SK-N-SH treated with all-trans-retinoic acid at 6 μM for 48 hours (cell line): ENCODE measurements at regions not wholly inside any gene's neighbourhood (a gene's known extent, or its start where the extent isn't known, plus 50 kb on each side); places are given as distances from the start of the nearest gene placed in this dataset.

Source experiments
- CSDC2 ChIP-seq: fragments of 250-450 bp; sonication (Bioruptor Pico); IDR thresholded peaks from 2 replicates; pipeline ENCODE4 v1.5.0; 2020; ENCODE audit warnings: mild to moderate bottlenecking, moderate library complexity
- ESRRG ChIP-seq: fragments of 250-450 bp; sonication (Bioruptor Pico); IDR thresholded peaks from 2 replicates; pipeline ENCODE4 v1.6.1; 2021; ENCODE audit warnings: mild to moderate bottlenecking
- GLIS3 ChIP-seq: fragments of 250-450 bp; sonication (Bioruptor Pico); IDR thresholded peaks from 2 replicates; pipeline ENCODE4 v1.5.0; 2020; ENCODE audit warnings: mild to moderate bottlenecking, moderate library complexity
- OSR1 ChIP-seq: fragments of 250-450 bp; sonication (Bioruptor Pico); IDR thresholded peaks from 2 replicates; pipeline ENCODE4 v1.8.0; 2022; ENCODE audit warnings: moderate library complexity, mild to moderate bottlenecking, inconsistent platforms
- RARB ChIP-seq: fragments of 250-450 bp; sonication (Bioruptor Pico); IDR thresholded peaks from 2 replicates; pipeline ENCODE4 v1.8.0; 2021; ENCODE audit warnings: mild to moderate bottlenecking, moderate library complexity
- TOX ChIP-seq: fragments of 250-450 bp; sonication (Bioruptor Pico); IDR thresholded peaks from 2 replicates; pipeline ENCODE4 v1.8.0; 2021; ENCODE audit warnings: mild to moderate bottlenecking, moderate library complexity, borderline replicate concordance
- ZNF565 ChIP-seq: fragments of 450-650 bp; formaldehyde crosslinking; conservative IDR thresholded peaks from 2 replicates; pipeline ENCODE4 v1.5.0; 2020; ENCODE audit warnings: low read depth, mild to moderate bottlenecking, moderate library complexity
- TF ChIP-seq, protein P1 (sequence below): fragments of 250-450 bp; sonication (Bioruptor Pico); IDR thresholded peaks from 2 replicates; pipeline ENCODE4 v1.5.0; 2020; ENCODE audit warnings: mild to moderate bottlenecking, moderate library complexity
- TF ChIP-seq, protein P2 (sequence below): fragments of 250-450 bp; sonication (Bioruptor Pico); IDR thresholded peaks from 2 replicates; pipeline ENCODE4 v1.8.0; 2020; ENCODE audit warnings: mild to moderate bottlenecking, moderate library complexity, borderline replicate concordance

DNA sequence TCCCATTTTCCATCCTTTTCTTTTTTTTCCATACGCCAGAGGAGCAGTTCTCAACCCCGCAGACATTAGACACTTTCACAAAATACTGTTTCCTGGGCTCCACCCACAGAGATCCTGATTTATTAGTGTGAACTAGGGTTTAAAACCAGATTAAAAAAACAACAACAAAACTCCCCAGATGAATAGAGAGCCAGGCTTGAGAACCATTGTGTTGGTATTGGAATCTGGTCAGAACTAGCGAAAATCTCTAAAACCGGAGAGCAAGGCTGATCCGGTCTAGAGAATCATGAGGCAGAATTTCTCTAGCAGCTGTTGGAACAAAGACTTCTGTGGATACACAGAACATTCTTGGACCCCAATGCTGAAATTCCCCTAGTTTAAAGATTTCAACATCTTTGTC lies 173.0 kb downstream of the PCSK1 start:
- TF ChIP-seq CSDC2: no peak
- TF ChIP-seq, protein P1, sequence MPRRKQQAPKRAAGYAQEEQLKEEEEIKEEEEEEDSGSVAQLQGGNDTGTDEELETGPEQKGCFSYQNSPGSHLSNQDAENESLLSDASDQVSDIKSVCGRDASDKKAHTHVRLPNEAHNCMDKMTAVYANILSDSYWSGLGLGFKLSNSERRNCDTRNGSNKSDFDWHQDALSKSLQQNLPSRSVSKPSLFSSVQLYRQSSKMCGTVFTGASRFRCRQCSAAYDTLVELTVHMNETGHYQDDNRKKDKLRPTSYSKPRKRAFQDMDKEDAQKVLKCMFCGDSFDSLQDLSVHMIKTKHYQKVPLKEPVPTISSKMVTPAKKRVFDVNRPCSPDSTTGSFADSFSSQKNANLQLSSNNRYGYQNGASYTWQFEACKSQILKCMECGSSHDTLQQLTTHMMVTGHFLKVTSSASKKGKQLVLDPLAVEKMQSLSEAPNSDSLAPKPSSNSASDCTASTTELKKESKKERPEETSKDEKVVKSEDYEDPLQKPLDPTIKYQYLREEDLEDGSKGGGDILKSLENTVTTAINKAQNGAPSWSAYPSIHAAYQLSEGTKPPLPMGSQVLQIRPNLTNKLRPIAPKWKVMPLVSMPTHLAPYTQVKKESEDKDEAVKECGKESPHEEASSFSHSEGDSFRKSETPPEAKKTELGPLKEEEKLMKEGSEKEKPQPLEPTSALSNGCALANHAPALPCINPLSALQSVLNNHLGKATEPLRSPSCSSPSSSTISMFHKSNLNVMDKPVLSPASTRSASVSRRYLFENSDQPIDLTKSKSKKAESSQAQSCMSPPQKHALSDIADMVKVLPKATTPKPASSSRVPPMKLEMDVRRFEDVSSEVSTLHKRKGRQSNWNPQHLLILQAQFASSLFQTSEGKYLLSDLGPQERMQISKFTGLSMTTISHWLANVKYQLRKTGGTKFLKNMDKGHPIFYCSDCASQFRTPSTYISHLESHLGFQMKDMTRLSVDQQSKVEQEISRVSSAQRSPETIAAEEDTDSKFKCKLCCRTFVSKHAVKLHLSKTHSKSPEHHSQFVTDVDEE (CRISPR knock-in tag): no peak
- TF ChIP-seq GLIS3 (CRISPR knock-in tag): no peak
- TF ChIP-seq, protein P2, sequence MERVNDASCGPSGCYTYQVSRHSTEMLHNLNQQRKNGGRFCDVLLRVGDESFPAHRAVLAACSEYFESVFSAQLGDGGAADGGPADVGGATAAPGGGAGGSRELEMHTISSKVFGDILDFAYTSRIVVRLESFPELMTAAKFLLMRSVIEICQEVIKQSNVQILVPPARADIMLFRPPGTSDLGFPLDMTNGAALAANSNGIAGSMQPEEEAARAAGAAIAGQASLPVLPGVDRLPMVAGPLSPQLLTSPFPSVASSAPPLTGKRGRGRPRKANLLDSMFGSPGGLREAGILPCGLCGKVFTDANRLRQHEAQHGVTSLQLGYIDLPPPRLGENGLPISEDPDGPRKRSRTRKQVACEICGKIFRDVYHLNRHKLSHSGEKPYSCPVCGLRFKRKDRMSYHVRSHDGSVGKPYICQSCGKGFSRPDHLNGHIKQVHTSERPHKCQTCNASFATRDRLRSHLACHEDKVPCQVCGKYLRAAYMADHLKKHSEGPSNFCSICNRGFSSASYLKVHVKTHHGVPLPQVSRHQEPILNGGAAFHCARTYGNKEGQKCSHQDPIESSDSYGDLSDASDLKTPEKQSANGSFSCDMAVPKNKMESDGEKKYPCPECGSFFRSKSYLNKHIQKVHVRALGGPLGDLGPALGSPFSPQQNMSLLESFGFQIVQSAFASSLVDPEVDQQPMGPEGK: no peak
- no peak for TF ChIP-seq RARB
- no peak for TF ChIP-seq ESRRG (CRISPR knock-in tag)
- TF ChIP-seq OSR1 (CRISPR knock-in tag): no peak
- no peak for TF ChIP-seq TOX (CRISPR knock-in tag)
- TF ChIP-seq ZNF565 (CRISPR knock-in tag): no peak
